CD4-positive, alpha-beta T cell treated with Interleukin-6 for 4 hours (primary cell): ENCODE measurements at regions not wholly inside any gene's neighbourhood (a gene's known extent, or its start where the extent isn't known, plus 50 kb on each side); places are given as distances from the start of the nearest gene placed in this dataset.

Experiments
- DNase-seq: peaks from one replicate; pipeline ENCODE4 v3.0.0-alpha.2; 2020; ENCODE audit warnings: mixed read lengths

DNA sequence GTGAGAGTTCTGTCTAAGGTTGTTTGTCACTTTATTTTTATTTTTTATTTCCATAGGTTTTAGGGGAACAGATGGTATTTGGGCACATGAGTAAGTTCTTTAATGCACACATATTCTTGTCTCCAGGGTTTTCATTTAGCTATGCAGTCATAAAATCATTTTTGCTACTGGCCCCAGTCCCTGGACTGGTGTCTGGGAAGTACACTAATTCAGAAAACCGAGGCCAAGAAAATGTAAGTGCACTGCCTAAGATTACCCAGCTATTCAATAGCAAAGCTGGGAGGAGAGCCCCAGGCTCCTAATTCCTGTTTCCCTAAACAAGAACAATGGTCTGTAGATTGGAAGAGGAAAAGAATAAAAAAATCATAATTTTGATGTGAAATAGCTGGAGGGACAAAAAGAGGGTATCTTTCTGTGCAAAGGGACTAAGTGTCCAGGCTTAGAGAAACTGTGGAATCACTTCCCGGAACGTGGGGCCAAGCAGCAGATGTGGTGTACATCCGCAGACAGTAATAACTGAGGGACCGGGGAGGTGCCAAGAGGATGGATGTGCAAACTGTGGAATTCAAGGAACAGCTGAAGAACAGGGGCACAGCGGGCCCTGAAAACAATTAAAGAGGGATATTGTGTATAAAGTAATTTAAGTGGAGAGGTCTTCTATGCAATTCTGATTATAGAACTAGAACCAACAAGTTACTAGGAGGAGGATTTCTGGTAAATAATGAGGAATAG is 236.3 kb downstream of the ACKR3 start:
- DNase-seq, result no peak

- DNase-seq, result no peak
Observed at GRCh38 chr2:236809716-236810115, 240.1 kb downstream of the ACKR3 start.

DNA sequence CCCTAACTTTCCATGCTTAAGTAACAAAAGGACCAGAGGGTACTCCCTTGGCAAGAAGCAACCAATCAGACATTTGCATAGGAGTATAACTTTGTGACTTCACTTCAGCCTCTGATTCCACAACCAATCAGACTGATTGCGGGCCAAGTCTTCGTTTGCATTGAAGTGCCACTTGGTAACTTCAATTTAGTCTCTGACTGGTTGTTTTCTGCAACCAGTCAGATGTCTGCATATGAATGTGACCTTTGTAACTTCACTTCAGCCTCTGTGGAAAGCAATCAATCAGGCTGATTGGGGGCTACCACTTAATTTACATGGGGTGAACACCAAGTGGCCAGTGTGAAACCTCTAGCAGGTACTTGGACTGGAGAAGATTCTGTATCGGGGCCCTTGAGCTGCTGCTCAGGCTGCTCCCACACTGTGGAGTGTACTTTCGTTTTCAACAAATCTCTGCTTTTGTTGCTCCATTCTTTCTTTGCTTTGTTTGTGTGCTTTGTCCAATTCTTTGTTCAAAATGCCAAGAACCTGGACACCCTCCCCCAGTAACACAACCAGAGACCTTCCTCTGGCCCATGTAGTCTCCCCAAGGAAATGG is 241.5 kb downstream of the ACKR3 start:
- DNase-seq, result no peak

DNA sequence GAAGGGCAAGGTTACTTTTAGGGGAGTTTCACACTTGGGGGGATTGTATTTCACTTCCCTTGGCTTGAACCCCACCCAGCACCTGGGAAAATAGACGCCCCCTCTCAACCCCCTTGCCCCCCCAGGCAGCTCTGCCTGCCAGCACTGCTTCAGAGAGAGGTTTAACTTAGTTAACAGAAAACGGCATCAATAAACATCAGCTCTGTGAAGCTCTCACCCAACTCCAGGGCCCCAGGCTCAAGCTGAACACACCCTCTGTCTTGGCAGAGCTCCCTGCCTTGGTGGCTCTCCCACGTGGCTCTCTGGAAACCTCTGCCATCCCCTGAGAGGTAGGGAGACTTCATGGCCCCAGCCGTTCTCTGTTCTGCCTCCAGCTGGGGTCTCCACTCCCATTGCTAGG is 244.1 kb downstream of the ACKR3 start:
- no peak for DNase-seq

DNA sequence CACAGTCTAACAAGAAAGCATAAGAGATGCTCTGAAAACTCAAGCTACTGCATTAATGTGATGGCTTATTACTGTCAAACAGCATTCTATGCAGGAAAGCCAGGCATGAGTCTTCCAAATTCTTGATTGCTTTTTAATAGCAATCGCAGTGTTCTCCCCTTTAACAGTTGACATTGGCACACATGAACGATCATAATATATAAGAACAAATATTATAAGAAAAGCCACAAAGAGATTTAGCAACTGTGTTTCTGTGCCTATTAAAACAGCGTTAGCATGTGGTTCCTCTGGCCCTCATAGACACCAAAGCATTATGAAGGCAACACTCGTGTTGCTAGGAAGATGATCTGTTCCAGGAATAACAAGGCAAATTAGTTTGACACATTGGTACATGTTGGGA is 245.0 kb downstream of the ACKR3 start:
- DNase-seq, result no peak

GRCh38 chr2:236815746-236816145 is 246.1 kb downstream of the ACKR3 start:
- DNase-seq, result no peak

GRCh38 chr2:236816197-236817170 is 246.9 kb downstream of the ACKR3 start:
- DNase-seq, result no peak

DNA sequence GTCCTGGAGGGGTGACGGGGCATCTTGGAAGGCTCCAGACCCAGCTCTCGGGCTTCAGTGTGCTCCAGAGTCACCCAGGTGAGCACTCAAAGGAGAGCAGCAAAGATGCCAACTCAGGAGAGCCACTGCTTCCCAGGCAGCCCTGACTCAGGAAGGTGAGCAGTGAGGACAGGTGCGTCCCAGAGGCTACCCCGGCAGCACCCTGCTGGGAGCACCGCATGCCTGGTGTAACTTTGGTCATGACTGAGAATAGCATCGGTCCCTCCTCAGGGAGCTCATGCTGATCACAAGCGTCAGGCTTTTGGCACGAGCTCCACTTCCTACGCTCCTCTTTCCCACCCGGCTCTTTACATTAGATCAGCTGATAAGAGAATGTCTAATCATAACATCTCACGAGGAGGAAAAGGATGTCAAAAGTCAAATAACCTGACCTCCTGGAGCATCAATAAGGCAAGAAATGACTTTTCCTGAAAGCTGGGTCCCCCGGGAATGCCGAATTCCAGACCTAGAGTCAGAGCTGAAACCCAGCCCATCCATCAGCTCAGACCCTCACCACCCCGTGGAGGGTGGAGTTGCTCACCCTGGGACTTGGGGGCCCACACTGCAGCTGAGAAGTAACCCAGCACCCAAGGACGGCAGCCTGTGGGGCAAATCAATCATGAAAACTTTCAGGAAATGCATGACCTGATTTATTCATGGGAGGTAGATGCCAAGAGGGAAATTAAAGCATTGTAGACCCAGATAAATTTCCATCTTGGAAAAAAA is 248.8 kb downstream of the ACKR3 start:
- DNase-seq, result no peak

- no peak for DNase-seq
Observed at GRCh38 chr2:236819275-236820002, 249.8 kb downstream of the ACKR3 start.

DNA sequence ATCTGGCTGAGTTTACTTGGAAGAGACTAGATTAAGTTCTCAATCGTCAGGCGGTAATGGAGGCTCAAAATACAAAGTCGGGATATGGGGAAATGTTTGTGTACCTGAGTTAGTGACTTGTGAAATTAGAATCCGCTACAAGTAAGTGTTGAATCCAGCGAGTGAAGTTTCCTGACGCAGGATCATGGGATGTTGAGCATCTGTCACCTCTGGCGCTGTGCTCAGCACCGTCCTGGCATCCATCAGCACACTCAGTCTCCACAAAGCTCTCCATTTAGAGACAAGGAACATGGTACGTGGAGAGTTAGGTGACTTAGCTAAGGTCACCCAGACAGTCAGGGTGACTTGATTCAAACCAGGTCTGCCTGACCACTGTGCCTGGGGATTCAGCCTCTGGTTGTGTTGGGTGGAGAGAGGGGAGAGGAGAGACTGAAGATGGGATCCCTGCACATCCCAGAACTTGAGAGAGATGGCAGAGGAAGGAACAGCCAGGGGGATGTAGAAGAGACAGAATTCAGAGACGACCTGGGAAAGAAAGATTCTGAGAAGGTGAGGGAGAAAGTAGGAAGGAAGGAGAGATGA is 251.2 kb downstream of the ACKR3 start:
- DNase-seq, result no peak

DNA sequence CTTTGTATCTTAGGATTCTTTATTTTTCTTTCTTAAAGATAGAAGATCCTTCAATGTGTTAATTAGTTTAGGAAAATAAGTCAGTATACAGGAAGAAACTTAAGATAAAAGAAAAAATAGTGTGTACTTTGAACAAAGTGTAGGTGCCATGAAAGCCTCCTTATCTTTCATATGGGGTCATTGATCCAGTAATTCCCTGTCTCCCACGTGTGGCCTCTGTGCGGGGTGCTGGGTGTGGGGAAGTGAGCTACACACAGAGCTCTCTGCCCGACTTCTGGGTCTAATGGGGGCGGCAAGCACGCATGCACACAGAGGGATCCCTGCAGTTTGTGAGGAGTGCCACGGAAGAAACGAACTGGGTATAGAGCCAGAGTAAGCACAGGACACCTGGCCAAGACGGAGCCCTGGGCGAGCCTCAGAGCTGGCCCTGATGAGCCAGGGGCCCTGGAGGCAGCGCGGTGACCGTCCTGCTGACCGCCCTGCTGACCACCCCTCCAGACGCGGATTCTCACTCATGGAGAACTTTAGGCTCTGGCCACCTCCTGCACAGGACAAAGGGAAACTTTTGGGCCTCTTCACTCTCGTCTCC is 253.5 kb downstream of the ACKR3 start:
- no peak for DNase-seq

DNA sequence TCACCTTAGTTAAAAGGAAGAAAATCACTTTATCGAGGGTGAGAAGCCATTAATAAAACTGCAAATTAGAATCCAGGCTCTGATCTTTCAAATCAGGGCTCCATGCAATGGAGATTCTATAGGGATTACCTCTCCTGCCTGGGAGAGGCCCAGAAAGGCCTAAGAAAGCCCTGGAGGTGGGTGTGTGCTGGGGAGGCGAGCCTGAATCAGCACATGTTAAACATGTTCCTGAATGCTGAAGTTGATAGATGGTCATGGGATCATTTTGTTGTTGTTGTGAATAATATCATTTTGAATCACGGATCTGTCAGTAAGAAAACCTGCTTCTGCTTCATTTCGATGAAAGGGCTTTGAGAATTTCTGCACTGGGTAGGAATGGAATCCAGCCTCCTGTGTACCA is 254.3 kb downstream of the ACKR3 start:
- DNase-seq, result no peak

- no peak for DNase-seq
Observed at GRCh38 chr2:236824836-236825235, 255.2 kb downstream of the ACKR3 start.

DNA sequence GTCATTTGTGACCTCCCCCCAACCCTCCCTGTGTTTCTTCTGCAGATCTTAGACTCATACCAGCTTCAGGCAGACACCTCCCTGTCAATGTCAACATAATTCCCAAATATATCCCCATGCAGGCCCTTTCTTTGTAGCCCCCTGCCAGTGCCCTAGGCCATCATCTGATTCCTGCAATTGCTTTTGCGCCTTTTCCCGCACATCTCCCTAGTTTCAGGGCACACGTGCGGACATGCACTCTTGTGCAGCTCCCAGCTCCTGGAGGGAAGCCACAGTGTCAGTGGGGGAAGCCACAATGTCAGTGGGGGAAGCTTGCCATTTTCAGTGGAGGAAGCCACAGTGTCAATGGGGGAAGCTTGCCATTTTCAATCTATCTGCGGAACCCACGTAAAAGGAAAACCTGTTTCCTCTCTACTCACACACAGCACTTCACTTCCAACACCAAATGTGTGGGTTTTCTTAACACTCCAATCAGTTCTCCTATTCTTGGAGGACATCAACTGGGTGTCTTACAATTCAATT is 256.4 kb downstream of the ACKR3 start:
- DNase-seq, result no peak

DNA sequence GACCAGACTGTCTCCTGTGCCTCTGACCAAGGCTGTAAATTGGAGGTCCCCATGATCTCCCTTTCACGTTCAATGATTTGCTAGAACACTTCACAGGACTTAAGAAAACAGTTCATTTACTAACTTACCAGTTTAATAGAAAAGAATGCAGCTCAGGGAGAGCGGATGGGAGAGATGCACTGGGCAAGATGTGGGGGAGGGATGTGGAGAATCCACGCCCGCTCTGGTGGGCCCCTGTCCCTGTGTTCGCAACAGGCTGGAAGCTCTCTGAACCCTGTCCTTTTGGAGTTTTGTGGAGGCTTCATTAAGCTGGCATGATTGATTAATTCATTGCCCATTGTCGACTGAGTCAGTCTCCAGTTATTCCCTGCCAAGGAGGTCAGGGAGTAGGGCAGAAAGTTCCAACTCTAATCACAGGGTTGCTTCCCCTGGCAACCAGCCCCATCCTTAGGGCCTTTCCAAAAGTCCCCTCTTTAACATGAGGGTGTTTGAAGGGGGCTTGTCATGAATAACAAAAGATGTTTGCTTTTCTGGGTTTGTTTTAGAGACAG is 257.1 kb downstream of the ACKR3 start:
- no peak for DNase-seq

- no peak for DNase-seq
Observed at GRCh38 chr2:236827997-236828396, 257.7 kb upstream of the COPS8 start.

GRCh38 chr2:236828820-236829219 is 256.9 kb upstream of the COPS8 start:
- DNase-seq, result no peak

DNA sequence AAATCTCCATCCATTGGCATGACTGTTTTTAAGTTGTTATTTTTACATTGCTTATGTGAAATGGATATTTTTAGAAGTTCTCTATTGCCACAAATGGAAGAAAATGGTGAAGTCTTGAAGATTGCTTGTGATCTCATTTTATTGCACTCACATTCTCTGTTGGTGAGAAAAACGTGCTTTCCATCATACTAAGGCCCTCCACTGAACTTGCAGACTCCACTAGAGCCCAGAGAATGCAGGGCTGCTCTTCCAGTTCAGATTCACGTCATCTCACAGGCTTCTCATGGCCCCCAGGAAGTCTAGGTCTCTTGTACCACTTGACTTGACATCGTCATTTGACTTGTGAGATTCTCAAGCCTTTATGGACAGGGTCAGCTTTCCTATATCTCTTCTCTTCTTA is 254.8 kb upstream of the COPS8 start:
- DNase-seq, result no peak

DNA sequence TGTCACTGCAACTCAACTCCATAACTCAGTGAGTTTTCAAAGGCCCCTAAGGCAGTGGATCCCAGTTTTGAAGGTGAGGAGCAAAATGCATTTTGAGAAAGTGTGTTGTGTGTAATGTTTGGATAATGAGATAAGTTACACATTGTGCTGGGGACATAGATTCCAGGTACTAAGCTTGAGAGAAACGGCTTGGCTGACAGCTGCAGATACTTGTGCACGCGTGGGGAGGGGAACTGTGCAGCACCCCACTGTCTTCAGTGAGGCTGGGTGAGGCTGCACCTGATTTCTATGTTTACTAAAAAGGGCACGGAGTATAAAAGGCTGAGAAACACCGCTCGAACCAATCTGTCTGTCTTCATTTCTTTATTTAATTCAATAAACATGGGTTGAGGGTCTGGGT is 254.0 kb upstream of the COPS8 start:
- DNase-seq, result no peak

DNA sequence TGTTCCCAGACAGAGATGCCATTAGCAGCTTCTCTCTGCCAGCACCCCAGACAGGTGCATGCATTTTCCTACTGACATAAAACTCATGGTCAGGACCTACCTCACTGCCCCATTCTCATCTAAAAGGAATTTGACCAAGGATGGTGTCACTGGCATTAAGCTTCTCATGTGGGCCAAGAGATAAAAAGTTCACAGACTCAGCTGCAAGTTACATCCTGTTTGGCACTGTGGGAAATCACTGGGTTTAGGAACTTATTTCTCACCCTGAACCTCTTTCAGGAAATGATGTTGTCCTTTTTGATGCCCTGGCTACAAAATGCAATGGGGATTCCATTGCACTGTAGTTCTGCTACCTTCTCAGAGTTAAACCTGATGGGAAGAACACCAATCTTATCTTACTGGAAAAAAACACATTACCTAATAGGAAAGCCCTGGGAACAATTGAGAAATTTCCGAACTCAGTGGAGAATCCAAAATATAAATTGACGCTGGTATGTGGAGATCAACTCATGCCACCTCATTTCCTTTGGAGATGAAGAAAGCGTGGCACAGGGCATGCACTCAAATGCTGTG is 252.1 kb upstream of the COPS8 start:
- no peak for DNase-seq
